Sigmoid colon (tissue), 3 donors: ENCODE measurements at regions not wholly inside any gene's neighbourhood (a gene's known extent, or its start where the extent isn't known, plus 50 kb on each side); places are given as distances from the start of the nearest gene placed in this dataset.

Experiments used
- CTCF ChIP-seq, 4 experiments: fragments of 450-650 bp in 3 of 4; fragments of 200-600 bp in 1 of 4; IDR thresholded peaks; one replicate each; pipeline ENCODE4 v1.5.1; 2016 to 2019; ENCODE audit warnings: antibody characterized with exemption in 4 of 4, mild to moderate bottlenecking in 3 of 4, moderate library complexity in 2 of 4
- POLR2A ChIP-seq, 2 donors: fragments of 450-650 bp; IDR thresholded peaks; one replicate each; pipeline ENCODE4 v1.6.1; 2016; ENCODE audit warnings: antibody characterized with exemption in 2 of 2, mild to moderate bottlenecking in 2 of 2, moderate library complexity in 2 of 2

- TF ChIP-seq CTCF (IDR thresholded peaks at IDR 0.05): no peak
- no peak for TF ChIP-seq POLR2A (IDR thresholded peaks at IDR 0.05)
Measured at GRCh38 chr10:81218307-81218706, 656.7 kb upstream of the NRG3 start.
